Activated CD8-positive, alpha-beta memory T cell treated with anti-CD3 and anti-CD28 coated beads for 24 hours (primary cell): ENCODE measurements at regions not wholly inside any gene's neighbourhood (a gene's known extent, or its start where the extent isn't known, plus 50 kb on each side); places are given as distances from the start of the nearest gene placed in this dataset.
"Not testable (repeated sequence)": the region's sequence is repeated elsewhere in the genome, so short reads cannot be mapped to it uniquely, and the experiment has no call there.

Experiments used
- DNase-seq: peaks from one replicate; pipeline ENCODE4 v3.0.0-alpha.2; 2020

DNA sequence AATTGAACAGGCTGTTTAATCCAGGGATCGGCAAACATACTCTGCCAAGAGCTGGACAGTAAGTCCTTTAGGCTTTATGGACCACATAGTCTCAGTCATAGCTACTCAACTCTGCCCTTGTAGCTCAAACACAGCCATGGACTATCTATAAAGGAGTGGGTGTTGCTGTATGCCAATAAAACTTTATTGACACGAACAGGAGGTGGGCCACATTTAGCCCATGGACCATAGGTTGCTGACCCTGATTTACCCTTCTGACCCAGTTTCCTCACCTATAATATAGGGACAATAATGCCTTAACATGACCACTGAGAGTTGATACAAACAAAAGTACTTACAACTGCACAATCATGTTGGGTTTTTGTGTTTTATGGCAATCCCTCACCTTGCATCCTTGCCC is 257.0 kb upstream of the SDK2 start:
- DNase-seq: no peak

- peak; percentile 69 for DNase-seq
Observed at GRCh38 chr17:73901661-73902415, 257.6 kb upstream of the SDK2 start.

DNA sequence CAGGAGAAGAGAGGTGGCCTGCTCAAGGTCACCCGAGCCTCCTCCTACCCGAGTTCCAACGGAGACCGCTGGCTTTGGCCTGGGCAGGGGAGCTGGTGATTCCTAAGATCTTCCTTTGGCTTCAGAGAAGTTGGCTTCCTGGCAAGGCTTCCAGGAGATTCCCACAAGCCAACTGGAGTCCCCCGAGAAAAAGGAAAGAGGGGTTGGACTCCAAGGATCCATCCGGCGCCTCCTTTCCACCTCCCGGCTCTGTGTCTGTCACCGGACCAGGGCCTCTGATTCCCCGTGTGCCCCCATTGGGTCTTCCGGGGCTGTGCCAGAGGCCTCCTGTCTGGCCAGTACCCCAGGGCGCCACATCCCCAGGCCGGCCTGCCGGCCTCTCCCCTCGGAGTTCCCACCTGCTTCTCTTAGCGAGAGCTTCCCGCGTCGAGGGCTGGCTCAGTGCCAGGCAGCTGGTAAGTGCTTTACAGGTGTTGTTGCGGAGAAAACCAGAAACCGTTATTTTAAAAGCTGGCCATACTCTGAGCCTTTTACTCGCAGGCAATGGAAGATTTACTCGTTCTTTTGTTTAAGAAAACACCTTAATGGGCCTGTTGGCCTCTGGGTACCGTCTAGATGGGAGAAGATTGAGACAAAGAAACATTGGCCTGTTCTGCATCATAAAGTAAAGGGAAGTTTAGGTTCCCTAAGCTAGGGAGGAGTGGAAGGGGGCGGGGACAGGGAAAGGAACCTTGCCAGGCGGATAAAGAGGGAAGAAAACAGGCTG is 258.4 kb upstream of the SDK2 start:
- DNase-seq: peak; percentile 55

GRCh38 chr17:73906896-73907870 is 262.9 kb upstream of the SDK2 start:
- peak; percentile 43 for DNase-seq

DNA sequence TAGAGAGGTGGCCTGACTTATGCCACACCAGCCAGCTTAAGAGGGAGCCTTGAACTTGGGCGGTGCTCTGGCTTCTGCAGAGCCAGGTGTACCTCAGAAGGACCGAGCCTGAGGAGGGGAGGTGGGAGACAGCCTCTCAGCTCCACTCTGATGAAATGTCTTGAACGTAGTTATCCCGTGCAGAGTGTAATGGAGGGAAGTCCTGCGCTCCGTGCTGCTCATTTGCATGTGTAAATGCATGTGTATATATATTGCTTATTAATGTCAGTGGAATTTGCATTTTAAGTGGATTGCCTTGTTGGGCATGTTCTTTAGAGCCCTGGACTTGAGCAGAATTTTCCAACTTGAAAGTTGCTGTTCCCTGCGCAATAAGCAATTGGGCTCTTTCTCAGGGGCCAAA is 264.9 kb upstream of the SDK2 start:
- DNase-seq: peak; percentile 15

DNA sequence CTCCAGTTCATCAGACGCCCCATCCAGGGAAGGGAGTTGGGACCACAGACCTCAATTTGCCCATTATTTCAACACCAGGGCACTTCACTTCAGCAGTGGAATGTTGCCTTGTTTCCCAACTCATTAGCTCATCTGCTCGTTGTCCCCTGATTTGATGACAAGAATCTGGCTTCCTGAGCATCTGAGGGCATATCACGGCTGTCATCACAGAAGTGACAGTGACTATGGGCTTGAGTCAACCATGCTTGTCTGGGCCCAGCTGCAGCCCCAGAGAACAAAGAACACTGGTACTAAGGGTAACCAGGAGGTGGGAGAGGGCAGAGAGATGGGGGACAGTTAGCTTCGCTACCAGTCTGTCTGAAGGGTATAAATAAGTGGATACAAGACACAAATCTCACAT is 266.0 kb upstream of the SDK2 start:
- no peak for DNase-seq

DNA sequence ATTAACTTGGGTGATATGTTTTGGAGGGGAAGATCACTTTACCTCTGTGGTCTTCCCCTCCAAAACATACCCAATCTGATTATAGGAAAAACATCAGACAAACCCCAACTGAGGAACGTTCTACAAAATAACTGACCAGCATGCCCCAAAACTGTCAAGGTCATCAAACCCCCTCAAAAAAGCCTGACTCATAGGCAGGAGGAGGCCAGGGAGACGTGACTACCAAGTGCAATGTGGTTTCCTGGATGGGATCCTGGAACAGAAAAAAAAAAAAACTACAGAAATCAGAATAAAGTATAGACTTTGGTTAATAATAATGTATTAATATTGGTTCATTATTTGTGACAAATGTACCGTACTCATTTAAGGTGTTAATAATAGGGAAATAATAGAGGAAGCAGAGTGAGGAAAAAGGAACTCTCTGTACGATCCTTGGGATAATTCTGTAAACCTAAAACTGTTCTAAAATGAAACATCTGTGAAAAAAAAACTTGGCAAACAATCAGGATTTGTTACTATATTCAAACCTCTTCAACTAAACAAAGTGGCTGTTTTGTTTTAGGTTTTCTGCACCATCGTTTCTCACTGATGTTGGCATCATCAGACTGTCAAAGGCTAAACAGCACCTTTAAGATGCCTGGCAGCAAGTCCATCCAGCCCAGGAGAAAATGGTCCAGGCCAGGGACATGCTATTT is 266.7 kb upstream of the SDK2 start:
- no peak for DNase-seq

- DNase-seq: no peak
Observed at GRCh38 chr17:73911726-73912372, 267.6 kb upstream of the SDK2 start.

- DNase-seq: no peak
Observed at GRCh38 chr17:73912373-73912746, 268.1 kb upstream of the SDK2 start.

DNA sequence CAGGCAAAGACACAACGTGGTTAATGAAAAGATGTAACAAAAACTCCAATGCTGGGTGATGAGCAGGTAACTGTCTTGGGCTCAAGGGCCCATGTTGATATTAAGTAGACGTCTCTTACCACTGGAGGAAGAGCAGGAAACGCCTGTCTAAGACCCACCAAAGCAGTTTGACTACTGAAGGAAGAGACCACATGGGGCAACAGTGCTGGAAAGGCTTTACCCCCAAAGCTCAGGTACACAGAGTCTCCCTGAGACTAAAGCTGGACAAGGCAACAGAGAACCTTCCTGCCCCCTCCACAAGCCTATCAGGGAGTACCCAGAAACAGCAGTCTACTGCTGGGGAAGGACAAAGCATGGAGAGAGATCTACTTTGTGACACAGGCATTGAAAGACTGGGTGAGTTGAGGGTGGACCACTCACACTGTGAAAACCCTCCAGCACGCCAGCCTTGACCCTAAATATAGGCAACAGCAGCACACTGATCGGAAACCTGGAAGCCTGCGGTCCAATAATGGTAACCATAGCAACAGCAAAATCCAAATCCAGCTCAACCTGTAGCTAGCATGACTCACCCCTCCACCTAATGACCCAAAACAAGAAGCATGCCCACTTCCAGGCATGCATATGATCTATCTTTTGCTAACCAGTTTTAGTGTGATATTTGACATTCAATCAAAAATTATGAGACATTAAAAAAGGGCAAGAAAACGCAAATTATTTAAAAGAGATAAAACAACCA is 270.5 kb upstream of the SDK2 start:
- no peak for DNase-seq

- not testable (repeated sequence) for DNase-seq
Observed at GRCh38 chr17:73919033-73919432, 274.8 kb upstream of the SDK2 start.

- DNase-seq: no peak
Observed at GRCh38 chr17:73921306-73921705, 277.1 kb upstream of the SDK2 start.

GRCh38 chr17:73924114-73924908 is 279.2 kb upstream of the RPL38 start:
- no peak for DNase-seq

DNA sequence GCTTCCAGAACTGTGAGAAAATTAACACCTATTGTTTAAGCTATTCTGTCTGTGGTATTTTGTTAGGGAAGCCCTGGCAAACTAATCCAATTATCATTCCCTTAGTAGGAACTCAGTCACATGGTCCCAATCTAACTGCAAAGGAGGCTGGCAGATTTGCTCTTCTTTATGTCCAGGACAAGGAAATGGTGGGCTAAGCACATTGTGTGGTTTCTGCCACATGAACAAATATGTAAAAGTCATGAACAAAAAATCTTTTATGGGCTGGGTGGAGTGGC is 278.6 kb upstream of the RPL38 start:
- no peak for DNase-seq

DNA sequence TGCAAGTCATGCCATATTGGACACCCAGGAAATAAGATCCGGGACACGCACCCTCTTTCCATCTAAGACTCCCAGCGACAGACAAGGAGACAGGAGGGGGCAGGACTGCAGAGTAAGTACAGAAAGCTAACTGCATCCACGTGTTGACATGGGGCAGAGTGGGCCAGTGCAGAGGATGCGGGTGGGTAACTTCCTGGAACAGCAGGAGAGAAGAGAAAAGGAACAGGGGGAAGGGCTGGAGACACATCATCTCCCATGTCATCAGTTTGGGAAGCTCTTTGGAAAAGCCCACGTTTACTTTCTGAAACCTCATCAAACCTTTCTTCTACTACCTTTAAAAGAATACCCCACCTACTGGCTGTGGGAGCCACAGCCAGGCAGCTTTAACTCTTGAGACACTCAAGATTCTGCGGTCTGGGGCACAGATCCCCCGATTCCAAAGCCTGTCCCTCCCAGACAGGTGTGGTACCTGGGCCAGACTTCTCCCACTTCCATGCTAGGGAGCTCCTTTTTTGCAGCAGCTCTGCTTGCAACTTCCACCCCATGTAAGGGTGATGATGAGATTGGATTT is 273.5 kb upstream of the RPL38 start:
- no peak for DNase-seq

DNA sequence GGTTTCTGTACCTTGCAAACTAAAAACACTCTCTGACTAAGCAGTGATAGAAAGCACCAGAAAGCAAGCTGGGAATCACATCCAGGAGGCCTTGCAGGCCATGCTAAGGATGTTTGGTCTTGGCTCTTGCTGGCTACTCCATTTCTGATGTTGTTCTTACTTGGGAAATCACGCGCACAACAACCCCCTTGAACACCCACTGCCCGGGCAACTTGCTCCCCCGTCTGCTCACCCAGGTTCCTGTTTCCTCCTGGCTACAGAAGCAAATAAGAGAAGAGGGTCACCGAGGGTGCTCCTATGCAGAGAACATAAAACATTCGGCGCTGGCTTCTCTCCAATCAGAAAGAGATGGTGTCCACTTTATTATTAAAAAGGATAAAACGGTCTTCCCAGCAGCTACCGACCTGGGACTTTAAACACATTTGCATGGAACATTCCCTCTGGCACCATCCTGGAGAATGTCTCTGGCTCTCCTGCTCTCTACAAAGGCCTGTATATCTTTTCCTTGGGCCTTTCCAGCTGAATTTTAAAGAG is 271.2 kb upstream of the RPL38 start:
- peak; percentile 26 for DNase-seq

- peak; percentile 21 for DNase-seq
Observed at GRCh38 chr17:73933164-73933766, 270.2 kb upstream of the RPL38 start.

DNA sequence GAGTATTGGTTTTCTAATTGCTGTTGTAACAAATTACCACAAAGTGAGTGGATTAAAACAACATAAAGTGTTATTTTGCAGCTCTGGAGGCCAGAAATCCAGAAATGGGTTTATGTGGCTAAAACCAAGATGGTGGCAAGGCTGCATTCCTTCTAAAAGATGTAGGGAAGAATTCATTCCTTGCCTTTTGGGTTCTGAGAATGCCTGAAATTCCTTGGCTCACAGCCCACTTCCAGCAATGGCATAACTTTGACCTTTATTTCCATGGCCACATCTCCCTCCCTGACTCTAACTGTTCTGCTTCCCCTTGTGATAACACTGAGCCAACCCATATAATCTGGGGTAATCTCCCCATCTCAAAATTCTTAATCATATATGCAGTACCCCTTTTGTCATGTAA is 269.6 kb upstream of the RPL38 start:
- DNase-seq: no peak

GRCh38 chr17:73934696-73935095 is 268.8 kb upstream of the RPL38 start:
- peak; percentile 26 for DNase-seq
